ENCODE measurements at regions not wholly inside any gene's neighbourhood (a gene's known extent, or its start where the extent isn't known, plus 50 kb on each side); places are given as distances from the start of the nearest gene placed in this dataset.

- TF ChIP-seq KDM1A (CRISPR knock-in tag; IDR thresholded peaks at IDR 0.05) (no peak), ATF6 (CRISPR knock-in tag; conservative IDR thresholded peaks at IDR 0.05) (no peak), U2AF2 (IDR thresholded peaks at IDR 0.05; ENCODE audit: low read depth, low read length) (no peak), NCOA5 (CRISPR knock-in tag; IDR thresholded peaks at IDR 0.05) (no peak), ZNF142 (CRISPR knock-in tag; IDR thresholded peaks at IDR 0.05) (no peak), MYC (CRISPR knock-in tag; IDR thresholded peaks at IDR 0.05; ENCODE audit: borderline replicate concordance) (no peak), CTCF (CRISPR knock-in tag; IDR thresholded peaks at IDR 0.05) (no peak), ZKSCAN8 (CRISPR knock-in tag; IDR thresholded peaks at IDR 0.05; ENCODE audit: borderline replicate concordance) (no peak), ELF1 (CRISPR knock-in tag; IDR thresholded peaks at IDR 0.05) (no peak), ZBTB21 (CRISPR knock-in tag; IDR thresholded peaks at IDR 0.05) (no peak)
- TF ChIP-seq, protein P1, sequence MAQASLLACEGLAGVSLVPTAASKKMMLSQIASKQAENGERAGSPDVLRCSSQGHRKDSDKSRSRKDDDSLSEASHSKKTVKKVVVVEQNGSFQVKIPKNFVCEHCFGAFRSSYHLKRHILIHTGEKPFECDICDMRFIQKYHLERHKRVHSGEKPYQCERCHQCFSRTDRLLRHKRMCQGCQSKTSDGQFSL (CRISPR knock-in tag; IDR thresholded peaks at IDR 0.05), result no peak
- TF ChIP-seq, protein P2, sequence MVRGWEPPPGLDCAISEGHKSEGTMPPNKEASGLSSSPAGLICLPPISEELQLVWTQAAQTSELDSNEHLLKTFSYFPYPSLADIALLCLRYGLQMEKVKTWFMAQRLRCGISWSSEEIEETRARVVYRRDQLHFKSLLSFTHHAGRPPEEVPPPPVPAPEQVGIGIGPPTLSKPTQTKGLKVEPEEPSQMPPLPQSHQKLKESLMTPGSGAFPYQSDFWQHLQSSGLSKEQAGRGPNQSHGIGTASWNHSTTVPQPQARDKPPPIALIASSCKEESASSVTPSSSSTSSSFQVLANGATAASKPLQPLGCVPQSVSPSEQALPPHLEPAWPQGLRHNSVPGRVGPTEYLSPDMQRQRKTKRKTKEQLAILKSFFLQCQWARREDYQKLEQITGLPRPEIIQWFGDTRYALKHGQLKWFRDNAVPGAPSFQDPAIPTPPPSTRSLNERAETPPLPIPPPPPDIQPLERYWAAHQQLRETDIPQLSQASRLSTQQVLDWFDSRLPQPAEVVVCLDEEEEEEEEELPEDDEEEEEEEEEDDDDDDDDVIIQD (CRISPR knock-in tag; IDR thresholded peaks at IDR 0.05; ENCODE audit: low read depth), result no peak
These were observed 382.7 kb upstream of the USP24 start for GRCh38 chr1:55597910-55598309.
